NCI-H2196 (cell line): ENCODE measurements at regions not wholly inside any gene's neighbourhood (a gene's known extent, or its start where the extent isn't known, plus 50 kb on each side); places are given as distances from the start of the nearest gene placed in this dataset.
"Not testable (repeated sequence)": the region's sequence is repeated elsewhere in the genome, so short reads cannot be mapped to it uniquely, and the experiment has no call there.

Experiments used
- DNase-seq: peaks from one replicate; lab custom pipeline; 2025; ENCODE audit not compliant: unreplicated experiment; lab: John Stamatoyannopoulos, UW

GRCh38 chr13:80180740-80181355, 160.1 kb downstream of the SPRY2 start:
- DNase-seq, result no peak

DNA sequence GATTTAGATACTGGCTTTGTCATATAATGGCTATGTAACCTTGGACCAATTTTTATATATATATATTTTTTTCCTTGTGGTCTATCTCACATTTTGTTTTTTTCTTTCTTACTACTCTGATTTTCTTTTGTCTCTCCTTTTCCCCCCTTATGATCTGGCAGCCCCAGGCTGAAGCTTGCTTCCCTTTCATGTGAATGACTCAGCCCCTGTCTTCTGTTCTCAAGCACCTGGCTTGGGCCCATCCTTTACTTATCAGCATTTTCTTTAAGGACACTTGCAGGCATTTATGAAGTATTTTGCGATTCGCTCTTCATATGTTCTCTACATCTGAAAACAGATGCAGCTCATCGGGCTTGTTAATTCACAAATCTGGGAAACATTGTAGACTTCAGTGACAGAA, 163.6 kb downstream of the SPRY2 start:
- no peak for DNase-seq

- DNase-seq, result no peak
Observed at GRCh38 chr13:80173224-80173623, 167.7 kb downstream of the SPRY2 start.

GRCh38 chr13:80171096-80171495, 169.8 kb downstream of the SPRY2 start:
- DNase-seq, result no peak

DNA sequence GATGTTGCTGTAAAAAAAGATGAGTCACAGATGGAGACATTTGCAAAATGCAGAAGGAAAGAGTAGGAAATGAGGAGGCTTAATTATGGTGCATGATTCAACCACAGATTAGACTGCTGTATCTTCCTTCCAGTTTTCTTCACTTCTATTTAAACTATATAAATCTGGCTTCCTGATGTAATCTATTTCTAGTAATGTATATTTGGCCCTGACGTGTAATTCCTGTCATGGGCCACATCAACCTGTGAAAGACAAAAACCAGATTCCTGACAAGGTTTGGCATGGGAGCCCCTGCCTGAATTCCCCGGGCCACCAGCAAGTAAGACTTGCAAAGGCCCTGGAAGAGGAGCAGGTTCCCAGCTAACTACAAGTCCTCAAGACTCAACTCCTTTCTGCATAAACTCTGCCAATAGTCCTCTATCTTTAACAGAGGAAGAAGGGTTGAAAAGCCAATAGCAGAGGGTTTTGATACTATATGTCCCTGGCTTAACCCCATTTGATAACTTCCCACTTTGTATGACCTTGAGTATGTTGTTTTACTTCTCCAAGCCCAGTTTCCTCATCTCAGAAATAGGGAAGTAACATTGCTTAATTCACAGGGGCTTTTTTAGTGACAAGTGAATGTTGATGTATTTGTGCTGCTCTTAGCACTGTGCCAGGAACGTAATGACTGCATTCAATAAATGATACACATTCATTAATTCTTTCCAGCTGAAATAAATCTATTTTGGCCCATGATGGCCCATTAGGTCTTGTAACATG, 172.7 kb downstream of the SPRY2 start:
- DNase-seq, result no peak

DNA sequence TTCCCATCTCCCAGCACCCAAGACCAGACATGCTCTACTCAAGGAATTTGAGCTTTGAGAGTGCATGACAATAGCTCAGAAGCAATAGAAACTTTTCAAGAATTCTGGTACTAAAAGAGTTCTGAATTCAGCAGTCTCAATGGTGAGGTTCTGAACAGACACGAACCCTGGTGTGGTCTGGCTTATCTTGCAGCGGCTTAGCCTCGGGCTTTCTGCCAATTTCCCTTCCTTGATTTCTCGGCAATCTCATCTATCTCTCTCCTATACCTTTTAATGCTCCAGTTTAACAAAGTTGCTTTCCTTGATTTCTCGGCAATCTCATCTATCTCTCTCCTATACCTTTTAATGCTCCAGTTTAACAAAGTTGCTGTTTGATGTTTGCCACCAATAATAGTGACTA, 174.6 kb downstream of the SPRY2 start:
- no peak for DNase-seq

GRCh38 chr13:80164462-80164861, 176.5 kb downstream of the SPRY2 start:
- no peak for DNase-seq

- DNase-seq, result no peak
Observed at GRCh38 chr13:80161896-80162295, 179.0 kb downstream of the SPRY2 start.

DNA sequence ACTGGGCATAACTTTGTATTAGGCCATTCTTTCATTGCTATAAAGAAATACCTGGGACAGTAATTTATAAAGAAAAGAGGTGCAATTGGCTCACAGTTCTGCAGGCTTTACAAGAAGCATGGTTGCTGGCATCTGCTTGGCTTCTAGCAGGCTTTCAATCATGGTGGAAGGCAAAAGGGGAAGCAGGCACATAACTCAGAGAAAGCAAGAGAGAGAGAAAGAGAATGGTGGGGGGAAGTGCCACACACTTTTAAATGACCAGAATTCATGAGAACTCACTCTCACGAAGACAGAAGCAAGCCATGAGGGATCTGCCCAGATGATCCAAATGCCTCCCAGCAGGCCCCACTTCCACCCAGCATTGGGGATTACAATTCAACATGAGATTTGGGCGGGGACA, 179.7 kb downstream of the SPRY2 start:
- DNase-seq, result no peak

DNA sequence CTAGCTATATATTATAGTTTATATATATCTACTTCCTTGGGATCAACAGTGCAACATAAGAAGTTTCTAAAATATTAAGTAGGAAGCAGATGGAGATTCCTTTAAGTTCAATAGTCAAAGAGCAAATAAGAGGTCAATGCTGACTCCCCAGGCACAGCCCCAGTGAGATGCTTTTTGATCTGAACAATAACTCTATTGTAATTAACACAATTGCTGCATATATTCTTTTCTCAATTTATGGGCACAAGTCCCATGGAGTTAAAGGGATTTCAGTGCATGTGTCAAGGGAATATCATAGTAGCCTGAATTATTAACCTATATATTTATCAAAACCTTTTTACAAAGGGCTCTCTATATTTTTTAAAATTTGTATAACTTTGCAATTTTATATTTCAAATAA, 180.8 kb downstream of the SPRY2 start:
- DNase-seq, result no peak

- DNase-seq, result no peak
Observed at GRCh38 chr13:80157261-80157932, 183.5 kb downstream of the SPRY2 start.

DNA sequence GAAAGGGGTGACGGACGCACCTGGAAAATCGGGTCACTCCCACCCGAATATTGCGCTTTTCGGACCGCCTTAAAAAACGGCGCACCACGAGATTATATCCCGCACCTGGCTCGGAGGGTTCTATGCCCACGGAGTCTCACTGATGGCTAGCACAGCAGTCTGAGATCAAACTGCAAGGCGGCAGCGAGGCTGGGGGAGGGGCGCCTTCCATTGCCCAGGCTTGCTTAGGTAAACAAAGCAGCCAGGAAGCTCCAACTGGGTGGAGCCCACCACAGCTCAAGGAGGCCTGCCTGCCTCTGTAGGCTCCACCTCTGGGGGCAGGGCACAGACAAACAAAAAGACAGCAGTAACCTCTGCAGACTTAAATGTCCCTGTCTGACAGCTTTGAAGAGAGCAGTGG, 188.8 kb downstream of the SPRY2 start:
- not testable (repeated sequence) for DNase-seq

DNA sequence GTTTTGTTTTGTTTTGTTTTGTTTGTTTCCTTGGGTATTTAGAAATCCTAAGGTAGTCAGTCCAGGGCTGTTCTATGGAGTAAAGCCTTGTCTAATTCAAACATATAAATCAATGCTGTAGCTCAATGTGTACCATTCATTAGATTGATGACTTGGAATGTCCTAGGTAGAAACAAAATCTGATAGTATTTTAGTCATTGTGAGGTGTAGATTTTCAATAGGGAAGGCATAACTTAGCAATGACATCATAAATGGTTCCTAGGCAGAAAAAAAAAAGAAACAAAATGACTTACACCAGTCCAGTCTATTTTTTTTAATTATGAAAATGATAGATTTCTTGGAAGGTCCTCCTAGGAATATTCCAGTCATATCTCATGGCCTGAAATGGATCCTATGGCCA, 189.9 kb downstream of the SPRY2 start:
- no peak for DNase-seq

DNA sequence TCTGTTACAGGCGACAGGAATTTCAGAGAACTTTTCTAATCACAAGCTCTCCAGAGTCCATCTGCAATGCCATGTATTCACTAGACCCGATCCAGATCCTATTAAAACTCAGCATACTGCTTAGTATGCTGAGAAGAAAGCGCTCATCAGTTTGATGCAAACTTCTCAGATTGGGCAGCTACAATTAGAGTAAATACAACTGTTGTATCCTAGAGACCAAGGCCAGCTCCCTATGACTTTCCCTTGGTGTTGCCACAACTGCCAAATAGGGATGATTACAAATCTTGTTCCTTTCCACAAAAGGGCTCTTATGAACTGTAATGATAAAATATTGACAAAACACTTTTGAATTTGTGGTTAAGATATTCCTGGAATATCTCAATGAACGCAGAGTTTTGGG, 191.2 kb downstream of the SPRY2 start:
- DNase-seq, result no peak

GRCh38 chr13:80145171-80145690, 195.7 kb downstream of the SPRY2 start:
- no peak for DNase-seq

DNA sequence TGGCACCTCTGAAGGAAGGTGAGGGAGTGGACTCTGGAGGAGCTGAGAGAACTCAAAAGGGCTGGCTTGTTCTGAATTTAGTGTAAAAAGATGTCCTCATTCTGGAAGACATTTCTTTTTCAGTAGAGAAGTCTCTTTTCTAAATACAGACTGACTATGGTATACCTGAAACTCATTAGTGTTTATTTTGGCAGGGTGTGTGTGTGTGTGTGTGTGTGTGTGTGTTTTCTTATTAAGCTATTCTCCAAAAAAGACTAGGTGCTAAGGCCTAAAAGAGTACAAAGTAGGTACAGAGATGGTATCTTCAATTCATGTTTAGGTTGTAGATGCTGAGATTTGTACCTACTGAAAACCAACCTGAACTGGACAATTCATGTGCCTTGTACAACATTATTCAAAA, 196.4 kb downstream of the SPRY2 start:
- no peak for DNase-seq

DNA sequence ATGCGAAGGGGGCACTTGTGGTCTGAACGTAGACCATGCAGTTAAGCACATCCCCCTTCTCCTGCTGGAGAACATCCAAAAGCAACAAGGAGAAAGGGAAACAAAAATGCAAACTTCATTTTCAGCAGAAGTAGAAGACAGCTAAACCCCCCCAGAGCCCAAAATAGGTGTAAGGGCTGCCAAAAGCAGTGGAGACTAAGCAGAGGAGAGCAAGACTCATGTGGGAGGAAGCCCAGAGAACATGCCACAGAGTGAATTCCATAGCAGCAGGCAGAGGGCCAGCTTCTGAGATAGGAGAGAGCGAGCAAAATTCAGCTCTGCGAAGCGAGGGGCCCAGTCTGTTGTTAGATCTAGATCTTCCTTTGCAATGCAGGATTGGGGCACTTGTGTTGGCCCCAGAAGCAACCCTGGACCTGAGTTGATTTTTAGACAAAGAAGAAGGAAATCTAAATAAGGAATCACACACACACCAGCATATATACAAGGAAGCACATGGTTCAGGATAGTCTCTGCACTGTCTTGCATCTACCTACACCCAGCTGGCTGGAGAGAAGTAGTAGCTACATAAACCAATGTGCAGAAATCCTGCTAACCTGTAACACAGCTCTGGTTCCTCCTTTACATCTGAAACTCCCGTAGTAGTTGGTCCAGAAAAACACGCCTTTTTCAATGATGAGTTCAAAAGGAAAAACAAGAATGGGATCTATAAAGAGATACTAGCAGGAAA, 199.6 kb downstream of the SPRY2 start:
- no peak for DNase-seq

- DNase-seq, result no peak
Observed at GRCh38 chr13:80140685-80141084, 200.2 kb downstream of the SPRY2 start.

DNA sequence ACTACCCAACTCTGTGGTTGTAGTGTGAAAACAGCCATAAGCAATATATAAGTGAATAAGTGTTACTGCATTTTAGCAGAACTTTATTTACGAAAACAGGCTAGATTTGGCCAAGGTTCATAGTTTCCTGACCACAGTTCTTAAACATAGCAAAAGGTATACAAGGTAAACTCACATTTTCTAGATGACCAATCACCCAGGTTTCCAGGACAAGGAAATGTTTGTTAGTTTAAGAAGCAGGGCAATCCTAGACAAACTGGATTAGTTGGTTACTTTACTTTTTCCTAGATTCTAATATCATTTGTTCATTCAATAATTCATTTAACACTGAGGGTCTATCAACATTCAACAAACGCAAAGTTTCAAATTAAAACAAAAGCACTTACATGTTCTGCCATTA, 201.7 kb downstream of the SPRY2 start:
- DNase-seq, result no peak

DNA sequence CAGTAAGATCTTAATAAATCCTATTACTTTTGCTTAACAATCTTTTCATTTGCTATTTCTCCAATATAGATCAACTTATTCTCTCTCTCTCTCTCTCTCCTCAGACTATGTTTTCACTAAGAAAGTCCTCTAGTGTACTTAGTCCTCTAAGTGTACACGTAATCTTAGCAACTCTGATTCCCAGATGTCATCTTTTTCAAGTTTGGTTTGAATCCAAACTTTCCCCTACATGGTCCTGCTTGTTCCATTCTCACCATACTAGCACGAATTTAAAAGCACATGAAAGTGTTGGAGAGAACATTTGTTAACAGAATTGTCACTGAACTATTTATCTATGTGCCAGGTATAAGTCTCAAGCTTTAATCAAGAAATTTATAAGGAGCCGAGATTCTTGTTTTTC, 202.9 kb downstream of the SPRY2 start:
- no peak for DNase-seq

- DNase-seq, result no peak
Observed at GRCh38 chr13:80134346-80134745, 206.6 kb downstream of the SPRY2 start.
